ENCODE measurements at regions not wholly inside any gene's neighbourhood (a gene's known extent, or its start where the extent isn't known, plus 50 kb on each side); places are given as distances from the start of the nearest gene placed in this dataset.

GRCh38 chr1:189275796-189276195 is 1201.9 kb downstream of the BRINP3 start:
- TF ChIP-seq CTCF (IDR thresholded peaks at IDR 0.05) (no peak), ZFX (IDR thresholded peaks at IDR 0.05; ENCODE audit: borderline replicate concordance) (no peak)

All from 22Rv1 (cell line).